NB4 (cell line): ENCODE measurements at regions not wholly inside any gene's neighbourhood (a gene's known extent, or its start where the extent isn't known, plus 50 kb on each side); places are given as distances from the start of the nearest gene placed in this dataset.
A peak's percentile ranks its signal among the peaks of the same experiment; 100 is the strongest.

Source experiments
- DNase-seq: peaks from one replicate; pipeline ENCODE4 v3.0.0; 2010; ENCODE audit warnings: low read depth
- H3K4me3 ChIP-seq: one replicate; pipeline ENCODE4 v1.5.1; 2011; ENCODE audit warnings: mild to moderate bottlenecking, low read depth, low read length, moderate library complexity
- MYC ChIP-seq: IDR thresholded peaks from 2 replicates; pipeline ENCODE4 v1.6.1; 2011; ENCODE audit warnings: low read depth, low read length
- POLR2A ChIP-seq: IDR thresholded peaks from 2 replicates; pipeline ENCODE4 v1.6.1; 2011; ENCODE audit warnings: mild to moderate bottlenecking; ENCODE audit not compliant: insufficient read length; ENCODE audit errors: extremely low read depth
- TF ChIP-seq, protein P1 (sequence below): IDR thresholded peaks from one replicate; pipeline ENCODE4 v1.5.1; 2012; ENCODE audit warnings: low read depth, low read length
- TF ChIP-seq, protein P2 (sequence below): IDR thresholded peaks from 2 replicates; pipeline ENCODE4 v1.6.1; 2011; ENCODE audit warnings: low read depth, low read length

DNA sequence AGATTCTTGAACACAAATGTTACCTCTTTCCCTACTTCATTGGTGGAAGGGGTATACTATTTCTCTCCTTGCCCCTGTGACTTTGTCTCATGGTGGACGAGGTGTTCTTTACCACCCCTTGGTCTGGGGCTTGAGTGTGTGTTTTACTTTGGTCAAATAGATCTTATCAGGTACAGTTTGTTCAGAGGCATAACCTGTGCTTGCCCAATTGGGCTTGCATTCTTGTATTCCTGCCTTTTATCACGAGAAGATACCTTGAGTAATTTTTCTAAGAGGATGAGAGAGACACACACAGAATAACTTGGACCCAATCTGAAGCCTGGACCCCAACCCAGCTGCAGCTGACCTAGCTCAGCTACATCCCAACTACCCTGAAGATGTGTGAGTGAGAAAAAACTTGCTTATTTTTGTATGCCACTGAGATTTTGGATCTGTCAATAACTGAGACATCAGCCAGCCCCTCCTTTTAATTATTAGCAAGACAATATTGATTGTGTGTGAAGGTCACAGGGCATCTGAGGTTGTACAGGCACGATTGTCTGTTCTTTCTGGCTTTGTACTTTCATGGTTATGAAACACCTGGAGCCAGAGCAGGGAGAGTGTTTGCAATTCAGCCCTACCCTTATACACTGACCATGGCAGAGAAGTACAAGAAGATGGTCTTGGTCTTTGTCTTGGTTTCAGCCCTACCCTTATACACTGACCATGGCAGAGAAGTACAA is 204.7 kb upstream of the SLC35B3 start:
- no peak for DNase-seq
- TF ChIP-seq MYC (no peak), POLR2A (no peak)
- TF ChIP-seq, protein P1, sequence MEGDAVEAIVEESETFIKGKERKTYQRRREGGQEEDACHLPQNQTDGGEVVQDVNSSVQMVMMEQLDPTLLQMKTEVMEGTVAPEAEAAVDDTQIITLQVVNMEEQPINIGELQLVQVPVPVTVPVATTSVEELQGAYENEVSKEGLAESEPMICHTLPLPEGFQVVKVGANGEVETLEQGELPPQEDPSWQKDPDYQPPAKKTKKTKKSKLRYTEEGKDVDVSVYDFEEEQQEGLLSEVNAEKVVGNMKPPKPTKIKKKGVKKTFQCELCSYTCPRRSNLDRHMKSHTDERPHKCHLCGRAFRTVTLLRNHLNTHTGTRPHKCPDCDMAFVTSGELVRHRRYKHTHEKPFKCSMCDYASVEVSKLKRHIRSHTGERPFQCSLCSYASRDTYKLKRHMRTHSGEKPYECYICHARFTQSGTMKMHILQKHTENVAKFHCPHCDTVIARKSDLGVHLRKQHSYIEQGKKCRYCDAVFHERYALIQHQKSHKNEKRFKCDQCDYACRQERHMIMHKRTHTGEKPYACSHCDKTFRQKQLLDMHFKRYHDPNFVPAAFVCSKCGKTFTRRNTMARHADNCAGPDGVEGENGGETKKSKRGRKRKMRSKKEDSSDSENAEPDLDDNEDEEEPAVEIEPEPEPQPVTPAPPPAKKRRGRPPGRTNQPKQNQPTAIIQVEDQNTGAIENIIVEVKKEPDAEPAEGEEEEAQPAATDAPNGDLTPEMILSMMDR, result no peak
- TF ChIP-seq, protein P2, sequence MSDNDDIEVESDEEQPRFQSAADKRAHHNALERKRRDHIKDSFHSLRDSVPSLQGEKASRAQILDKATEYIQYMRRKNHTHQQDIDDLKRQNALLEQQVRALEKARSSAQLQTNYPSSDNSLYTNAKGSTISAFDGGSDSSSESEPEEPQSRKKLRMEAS, result no peak
- H3K4me3 ChIP-seq, result no peak overlapping the region

DNA sequence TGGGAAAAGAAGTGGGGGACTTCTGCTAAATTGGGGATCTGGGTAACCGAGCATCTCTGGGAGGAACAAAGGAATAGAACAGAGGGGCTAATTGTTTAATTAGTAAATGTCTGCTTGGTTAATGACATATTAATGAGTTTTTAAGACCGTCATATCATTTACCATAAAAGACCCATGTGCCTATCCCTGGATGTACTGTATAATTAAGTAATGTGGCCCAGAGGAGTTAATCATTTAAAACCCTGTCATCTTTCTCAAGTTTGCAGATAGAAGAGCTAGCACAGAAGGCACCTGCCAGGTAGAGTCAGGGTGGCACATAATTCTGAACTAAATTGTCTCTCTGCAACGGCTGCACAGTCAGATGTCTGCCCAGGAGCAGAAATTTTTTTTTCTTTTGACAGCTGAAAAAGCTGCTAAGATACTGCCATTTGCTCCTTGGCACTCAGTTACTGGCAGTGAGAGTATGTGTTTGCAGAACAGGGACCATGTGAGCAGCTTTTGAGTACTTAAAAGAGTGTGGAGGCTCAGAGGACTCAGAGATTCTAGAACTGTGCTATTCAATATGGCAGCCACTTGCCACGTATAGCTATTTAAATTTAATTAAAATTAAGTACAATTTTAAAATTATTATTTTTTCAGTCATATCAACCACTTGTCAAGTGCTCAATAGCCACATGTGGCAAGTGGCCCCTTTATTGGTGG is 202.7 kb upstream of the SLC35B3 start:
- TF ChIP-seq MYC (no peak), POLR2A (no peak)
- TF ChIP-seq, protein P2, result no peak
- TF ChIP-seq, protein P1, result no peak
- DNase-seq, result no peak
- no peak overlapping the region for H3K4me3 ChIP-seq

DNA sequence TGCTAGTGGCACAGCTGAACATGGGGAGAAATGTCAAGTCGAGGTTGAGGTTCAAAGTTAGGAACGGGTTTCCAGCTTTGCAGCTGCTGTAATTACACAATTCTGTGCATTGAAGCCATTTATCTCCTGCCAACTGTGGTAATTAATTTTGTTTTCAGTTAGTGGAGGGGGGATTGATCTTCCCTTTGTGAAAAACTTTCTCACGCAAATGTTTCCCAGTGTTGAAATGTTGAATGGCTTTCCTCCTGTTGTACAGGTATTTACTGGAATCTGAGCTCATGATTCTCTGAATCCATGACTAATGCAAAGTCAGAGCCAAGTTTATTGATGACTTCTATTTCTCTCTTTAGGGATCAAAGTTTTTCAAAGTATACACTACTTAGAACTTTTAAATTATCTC is 198.4 kb upstream of the SLC35B3 start:
- TF ChIP-seq MYC, result no peak
- no peak for DNase-seq
- no peak overlapping the region for H3K4me3 ChIP-seq

DNA sequence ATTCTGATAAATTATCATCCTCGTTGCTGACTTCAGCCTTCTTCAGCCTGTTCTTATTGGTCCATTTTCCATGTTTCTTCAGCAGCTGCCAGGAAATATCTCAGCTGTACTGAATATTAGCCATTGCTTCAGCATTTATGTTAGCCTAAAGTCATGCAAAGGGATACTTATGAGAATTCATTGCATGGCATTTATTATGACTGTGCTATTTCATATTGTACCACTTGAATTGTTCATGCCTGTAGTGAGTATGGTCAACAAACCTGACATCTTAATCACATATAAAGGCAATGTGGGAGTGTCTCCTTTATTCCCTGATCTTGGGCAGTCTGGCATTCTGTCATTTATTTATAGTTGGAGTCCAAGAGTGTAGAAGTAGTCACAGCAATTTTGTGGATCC is 193.4 kb upstream of the SLC35B3 start:
- TF ChIP-seq, protein P2, result no peak
- TF ChIP-seq, protein P1, result no peak
- no peak for TF ChIP-seq MYC
- no peak for TF ChIP-seq POLR2A
- H3K4me3 ChIP-seq, result no peak overlapping the region
- no peak for DNase-seq

DNA sequence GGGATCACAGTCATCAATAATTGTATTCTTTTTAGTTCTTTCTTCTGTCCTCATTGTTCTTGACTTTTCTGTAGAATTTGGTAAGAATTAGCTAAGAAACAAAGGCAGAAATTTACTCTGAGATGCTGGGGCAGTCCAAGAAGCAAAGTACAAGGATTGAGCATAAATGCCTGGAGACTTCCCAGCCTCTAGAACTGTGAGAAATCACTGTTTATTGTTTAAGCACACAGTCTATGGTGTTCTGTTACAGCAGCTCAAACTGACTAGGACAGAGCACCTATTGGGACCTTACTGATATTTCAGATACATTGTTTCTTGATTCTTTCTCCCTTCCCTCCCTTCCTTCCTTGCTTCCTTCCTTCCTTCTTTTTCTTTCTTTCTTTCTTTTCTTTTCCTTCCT is 192.7 kb upstream of the SLC35B3 start:
- no peak for DNase-seq
- TF ChIP-seq MYC (no peak), POLR2A (no peak)
- TF ChIP-seq, protein P2, result no peak
- TF ChIP-seq, protein P1, result no peak
- no peak overlapping the region for H3K4me3 ChIP-seq

DNA sequence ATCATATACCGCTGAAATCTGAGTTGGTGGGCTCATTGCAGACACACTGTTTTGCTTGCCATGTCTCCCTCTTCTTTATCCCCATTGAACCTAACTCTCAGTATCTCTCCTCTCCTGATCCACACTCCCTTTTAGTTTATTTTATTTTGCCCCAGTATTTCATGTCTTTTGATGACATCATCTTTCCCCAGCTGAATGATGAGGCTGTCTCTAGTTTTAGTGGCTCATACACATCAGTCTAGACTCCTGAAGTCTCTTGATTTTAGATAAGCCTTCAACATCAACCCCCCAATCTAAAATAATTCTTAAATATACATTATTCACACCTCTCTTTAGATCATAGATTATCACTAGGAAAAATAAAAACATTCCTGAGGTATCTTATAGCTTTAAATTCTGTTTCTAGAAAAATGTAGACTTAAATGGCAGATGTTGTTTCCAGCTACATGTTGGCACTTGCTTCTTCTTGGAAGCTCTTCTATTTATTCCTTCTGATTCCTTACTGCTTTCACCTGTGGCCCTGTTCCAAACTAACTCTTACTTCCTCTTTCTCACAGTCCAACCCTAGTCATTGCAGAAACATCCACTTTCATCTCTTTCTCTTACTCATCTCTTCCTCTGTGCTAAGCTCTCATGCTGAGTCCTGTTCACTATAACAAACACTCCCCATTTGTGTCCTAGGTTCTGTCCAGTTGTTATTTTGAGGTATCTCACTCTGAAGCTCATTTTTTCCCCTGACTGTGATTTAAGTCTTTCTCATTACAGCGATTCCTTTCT is 191.9 kb upstream of the SLC35B3 start:
- TF ChIP-seq MYC (no peak), POLR2A (no peak)
- TF ChIP-seq, protein P1, result no peak
- TF ChIP-seq, protein P2, result no peak
- H3K4me3 ChIP-seq, result no peak overlapping the region
- DNase-seq, result peak; percentile 13
